ENCODE measurements at regions not wholly inside any gene's neighbourhood (a gene's known extent, or its start where the extent isn't known, plus 50 kb on each side); places are given as distances from the start of the nearest gene placed in this dataset.

DNA sequence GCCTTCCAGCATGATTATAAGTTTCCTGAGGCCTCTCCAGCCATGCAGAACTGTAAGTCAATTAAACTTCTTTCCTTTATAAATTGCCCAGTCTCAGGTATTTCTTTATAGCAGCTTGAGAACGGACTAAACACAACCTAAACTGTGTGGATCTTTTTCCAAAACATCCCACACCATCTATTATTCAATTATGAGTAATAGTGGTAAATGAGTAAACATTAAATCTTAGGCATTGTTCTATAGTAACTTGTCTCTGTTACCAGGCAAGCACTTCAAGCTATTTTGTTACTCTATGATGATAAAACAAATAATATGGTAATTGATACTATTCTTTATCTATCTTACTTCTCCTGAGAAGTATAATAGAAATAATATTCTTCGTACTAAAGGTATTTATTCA, 536.9 kb upstream of the CHAC2 start:
- TF ChIP-seq HDGF (IDR thresholded peaks at IDR 0.05) (no peak), BCL11A (IDR thresholded peaks at IDR 0.05; ENCODE audit: low read depth, low read length) (no peak), CEBPB (IDR thresholded peaks at IDR 0.05; ENCODE audit: borderline replicate concordance in 1 of 2, low read depth in 2 of 2, low read length in 2 of 2) (no peak), SRF (IDR thresholded peaks at IDR 0.05; ENCODE audit: low read depth in 2 of 2, low read length in 2 of 2) (no peak), FOS (IDR thresholded peaks at IDR 0.05; ENCODE audit: borderline replicate concordance, extremely low read depth, insufficient read length) (no peak), POLR2AphosphoS5 (IDR thresholded peaks at IDR 0.05; ENCODE audit: low read length) (no peak), ZBTB33 (IDR thresholded peaks at IDR 0.05) (no peak), CHD2 (IDR thresholded peaks at IDR 0.05; ENCODE audit: borderline replicate concordance, low read depth, low read length) (no peak), SUZ12 (IDR thresholded peaks at IDR 0.05; ENCODE audit: unreplicated experiment) (no peak), HCFC1 (IDR thresholded peaks at IDR 0.05; ENCODE audit: low read length) (no peak)
- TF ChIP-seq, protein P1, sequence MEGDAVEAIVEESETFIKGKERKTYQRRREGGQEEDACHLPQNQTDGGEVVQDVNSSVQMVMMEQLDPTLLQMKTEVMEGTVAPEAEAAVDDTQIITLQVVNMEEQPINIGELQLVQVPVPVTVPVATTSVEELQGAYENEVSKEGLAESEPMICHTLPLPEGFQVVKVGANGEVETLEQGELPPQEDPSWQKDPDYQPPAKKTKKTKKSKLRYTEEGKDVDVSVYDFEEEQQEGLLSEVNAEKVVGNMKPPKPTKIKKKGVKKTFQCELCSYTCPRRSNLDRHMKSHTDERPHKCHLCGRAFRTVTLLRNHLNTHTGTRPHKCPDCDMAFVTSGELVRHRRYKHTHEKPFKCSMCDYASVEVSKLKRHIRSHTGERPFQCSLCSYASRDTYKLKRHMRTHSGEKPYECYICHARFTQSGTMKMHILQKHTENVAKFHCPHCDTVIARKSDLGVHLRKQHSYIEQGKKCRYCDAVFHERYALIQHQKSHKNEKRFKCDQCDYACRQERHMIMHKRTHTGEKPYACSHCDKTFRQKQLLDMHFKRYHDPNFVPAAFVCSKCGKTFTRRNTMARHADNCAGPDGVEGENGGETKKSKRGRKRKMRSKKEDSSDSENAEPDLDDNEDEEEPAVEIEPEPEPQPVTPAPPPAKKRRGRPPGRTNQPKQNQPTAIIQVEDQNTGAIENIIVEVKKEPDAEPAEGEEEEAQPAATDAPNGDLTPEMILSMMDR (IDR thresholded peaks at IDR 0.05 in 2 of 3, conservative IDR thresholded peaks at IDR 0.05 in 1 of 3; ENCODE audit: control insufficient read depth in 2 of 3, extremely low read depth in 1 of 3, insufficient read depth in 1 of 3, low read depth in 3 of 3, low read length in 3 of 3) = no peak
